HuH-7 (cell line): ENCODE measurements at regions not wholly inside any gene's neighbourhood (a gene's known extent, or its start where the extent isn't known, plus 50 kb on each side); places are given as distances from the start of the nearest gene placed in this dataset.

ENCODE experiments used
- DNase-seq: peaks from one replicate; pipeline ENCODE4 v3.0.0; 2011; ENCODE audit warnings: low spot score

GRCh38 chr10:108521827-108522492, 1357.5 kb upstream of the SORCS1 start:
- no peak for DNase-seq

DNA sequence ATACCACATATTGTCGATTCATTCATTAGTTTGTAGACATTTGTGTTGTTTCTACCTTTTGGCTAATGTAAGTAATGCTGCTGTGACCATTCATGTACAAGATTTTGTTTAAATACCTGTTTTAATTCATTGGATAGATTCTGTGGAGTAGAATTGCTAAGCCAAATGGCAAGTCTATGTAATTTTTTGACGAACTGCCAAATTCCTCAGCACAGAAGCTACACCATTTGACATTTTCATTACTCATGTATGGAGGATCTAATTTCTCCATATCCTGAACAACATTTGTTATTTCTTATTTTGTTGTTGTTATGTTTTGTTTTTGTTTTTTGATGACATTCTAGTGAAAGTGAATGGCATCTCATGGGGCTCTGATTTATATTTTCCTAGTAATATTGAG, 1351.3 kb upstream of the SORCS1 start:
- no peak for DNase-seq

- DNase-seq, result no peak
These were observed 1335.9 kb upstream of the SORCS1 start for GRCh38 chr10:108500396-108500795.

- DNase-seq, result no peak
These were observed 1331.6 kb upstream of the SORCS1 start for GRCh38 chr10:108496106-108496505.

- no peak for DNase-seq
These were observed 1326.4 kb upstream of the SORCS1 start for GRCh38 chr10:108490944-108491343.

DNA sequence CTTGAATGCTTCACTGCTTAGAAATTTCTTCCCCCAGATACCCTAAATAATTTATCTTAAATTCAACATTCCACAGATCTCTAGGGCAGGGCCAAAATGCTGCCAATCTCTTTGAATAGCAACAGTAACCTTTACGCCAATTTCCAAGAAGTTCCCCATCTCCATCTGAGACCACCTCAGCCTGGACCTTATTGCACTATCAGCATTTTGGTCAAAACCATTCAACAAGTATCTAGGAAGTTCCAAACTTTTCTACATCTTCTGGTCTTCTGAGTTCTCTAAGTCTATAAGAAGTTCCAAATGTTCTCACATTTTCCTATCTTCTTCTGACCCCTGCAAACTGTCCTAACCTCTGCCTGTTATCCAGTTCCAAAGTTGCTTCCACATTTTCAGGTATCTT, 1306.9 kb upstream of the SORCS1 start:
- no peak for DNase-seq

- no peak for DNase-seq
These were observed 1305.4 kb upstream of the SORCS1 start for GRCh38 chr10:108469940-108470339.

DNA sequence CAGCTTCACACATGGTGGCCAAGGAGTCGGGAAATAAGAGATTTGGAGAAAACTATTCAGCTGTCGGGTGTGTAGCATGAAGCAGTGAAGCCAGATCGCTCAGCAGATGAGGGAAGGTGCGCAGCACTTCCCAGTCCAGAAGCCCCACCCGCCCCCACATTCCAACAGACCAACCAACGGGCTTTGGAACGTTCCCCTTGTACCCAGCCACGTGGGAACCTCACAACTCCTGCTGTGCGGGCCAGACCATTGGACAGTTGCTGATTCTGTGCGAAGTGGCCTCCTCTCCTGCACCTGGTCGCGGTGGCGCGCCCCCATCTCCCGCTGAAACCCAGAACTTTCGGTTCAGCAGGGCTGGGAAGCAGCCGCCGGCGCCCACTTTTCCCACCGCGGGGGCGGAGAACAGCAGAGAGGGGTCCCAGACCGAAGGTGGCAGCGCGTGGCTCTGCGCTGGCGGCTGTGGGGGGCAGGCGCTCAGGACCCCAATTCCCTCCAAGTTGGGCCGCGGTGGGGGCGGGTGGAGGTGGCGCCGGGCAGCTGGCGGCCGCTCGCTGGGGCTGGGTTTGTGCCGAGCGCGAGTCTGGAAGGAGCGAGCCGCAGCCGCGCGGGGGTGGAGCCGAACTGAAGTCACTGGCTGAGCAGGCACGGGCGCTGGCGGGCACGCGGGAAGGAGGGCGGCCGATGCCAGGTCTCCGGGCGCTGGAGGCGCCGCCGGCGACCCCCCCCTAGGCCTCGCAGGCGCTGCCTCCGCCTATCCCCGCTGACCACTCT, 1301.5 kb upstream of the SORCS1 start:
- DNase-seq, result no peak

GRCh38 chr10:108462005-108462404, 1297.5 kb upstream of the SORCS1 start:
- no peak for DNase-seq

DNA sequence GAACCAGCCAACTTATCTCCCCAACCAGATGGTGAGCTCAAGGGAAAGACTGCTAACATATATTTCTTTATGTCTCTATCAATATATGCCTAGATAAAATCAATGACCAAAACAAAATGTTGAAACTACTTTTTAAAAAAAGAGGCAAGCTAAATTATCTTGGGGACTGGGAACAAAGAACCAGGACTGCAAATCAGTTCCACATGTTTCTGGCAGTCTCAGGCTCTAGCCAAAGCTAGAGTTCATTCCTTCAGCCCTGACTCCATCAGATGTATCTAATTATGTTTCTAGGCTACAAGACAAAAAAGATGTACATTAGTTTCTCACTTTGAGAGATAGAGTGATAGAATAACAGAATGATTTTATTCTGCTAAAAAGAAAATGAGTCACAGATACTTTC, 1290.3 kb upstream of the SORCS1 start:
- no peak for DNase-seq

GRCh38 chr10:108454224-108454623, 1289.7 kb upstream of the SORCS1 start:
- no peak for DNase-seq

- DNase-seq, result no peak
These were observed 1288.7 kb upstream of the SORCS1 start for GRCh38 chr10:108453166-108453565.

- no peak for DNase-seq
These were observed 1288.0 kb upstream of the SORCS1 start for GRCh38 chr10:108452533-108452932.

DNA sequence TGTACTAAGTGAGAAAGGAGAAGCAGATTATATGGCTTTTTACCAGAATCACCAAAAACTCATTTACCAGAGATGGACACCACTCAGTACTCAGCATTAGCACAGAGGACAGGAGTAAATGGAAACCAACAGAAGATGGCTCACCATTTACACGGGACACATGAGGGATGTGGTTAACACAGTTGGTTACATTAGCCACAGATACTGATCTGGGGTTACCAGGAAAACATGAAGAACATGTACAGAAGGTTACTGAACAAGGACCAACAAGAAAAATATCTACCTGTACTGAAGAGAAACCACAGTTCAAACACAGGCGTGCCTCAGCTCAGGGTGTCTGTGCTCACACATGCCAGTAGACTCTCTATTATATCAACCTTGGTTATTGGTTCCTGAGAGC, 1285.8 kb upstream of the SORCS1 start:
- no peak for DNase-seq

DNA sequence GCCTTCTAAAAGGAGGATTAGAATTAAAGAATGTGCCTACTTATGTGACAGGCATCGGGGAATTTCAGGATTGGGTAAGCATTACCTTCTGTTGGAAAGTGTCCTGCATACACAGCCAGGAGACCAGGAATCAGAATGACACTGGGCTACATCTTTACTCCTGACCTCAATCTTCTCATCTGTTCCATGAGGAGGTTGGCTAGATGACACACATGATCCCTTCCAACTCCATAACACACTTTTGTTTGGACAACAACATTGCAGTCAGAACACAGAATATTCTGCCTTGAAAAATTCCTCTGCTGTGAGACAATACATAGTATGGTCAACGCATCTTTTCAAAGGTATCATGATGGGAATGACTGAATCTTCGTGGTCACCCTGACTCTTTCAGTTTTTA, 1281.2 kb upstream of the SORCS1 start:
- DNase-seq, result no peak

- no peak for DNase-seq
These were observed 1279.1 kb upstream of the SORCS1 start for GRCh38 chr10:108443636-108444035.

GRCh38 chr10:108439397-108439796, 1274.9 kb upstream of the SORCS1 start:
- DNase-seq, result no peak

- DNase-seq, result no peak
These were observed 1271.6 kb upstream of the SORCS1 start for GRCh38 chr10:108436096-108436495.

DNA sequence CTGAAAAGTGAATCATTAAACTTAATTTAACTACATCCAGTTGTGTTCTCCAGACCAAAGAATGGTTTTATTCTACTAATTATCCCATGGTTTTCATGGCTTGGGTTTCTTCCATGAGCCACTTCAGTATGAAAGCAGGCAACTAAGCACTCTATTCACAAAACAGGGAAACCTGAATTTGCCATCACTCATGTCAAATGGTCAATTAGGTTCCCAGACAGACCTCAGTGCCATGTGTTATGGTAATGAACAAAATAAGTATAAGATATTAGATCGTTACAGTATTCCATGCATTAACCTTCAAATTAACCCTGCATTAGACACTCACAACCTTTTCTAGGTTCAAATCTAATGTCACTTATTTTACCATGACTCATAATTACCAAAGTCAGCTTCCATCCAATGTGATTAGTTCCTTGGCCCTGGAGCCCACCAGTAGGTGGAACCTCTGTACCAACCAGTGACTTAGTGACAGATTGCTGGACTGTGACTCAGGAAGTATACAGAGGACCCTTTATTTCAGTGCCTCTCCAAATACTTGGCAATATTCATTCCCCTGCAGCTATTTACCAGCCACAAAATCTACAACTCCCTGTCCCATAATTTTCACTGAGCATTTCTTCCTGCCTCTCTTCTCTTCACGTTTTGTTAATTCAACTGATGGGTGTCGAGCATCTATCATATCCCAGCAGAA, 1270.2 kb upstream of the SORCS1 start:
- no peak for DNase-seq

- DNase-seq, result no peak
These were observed 1262.6 kb upstream of the SORCS1 start for GRCh38 chr10:108427146-108427545.

DNA sequence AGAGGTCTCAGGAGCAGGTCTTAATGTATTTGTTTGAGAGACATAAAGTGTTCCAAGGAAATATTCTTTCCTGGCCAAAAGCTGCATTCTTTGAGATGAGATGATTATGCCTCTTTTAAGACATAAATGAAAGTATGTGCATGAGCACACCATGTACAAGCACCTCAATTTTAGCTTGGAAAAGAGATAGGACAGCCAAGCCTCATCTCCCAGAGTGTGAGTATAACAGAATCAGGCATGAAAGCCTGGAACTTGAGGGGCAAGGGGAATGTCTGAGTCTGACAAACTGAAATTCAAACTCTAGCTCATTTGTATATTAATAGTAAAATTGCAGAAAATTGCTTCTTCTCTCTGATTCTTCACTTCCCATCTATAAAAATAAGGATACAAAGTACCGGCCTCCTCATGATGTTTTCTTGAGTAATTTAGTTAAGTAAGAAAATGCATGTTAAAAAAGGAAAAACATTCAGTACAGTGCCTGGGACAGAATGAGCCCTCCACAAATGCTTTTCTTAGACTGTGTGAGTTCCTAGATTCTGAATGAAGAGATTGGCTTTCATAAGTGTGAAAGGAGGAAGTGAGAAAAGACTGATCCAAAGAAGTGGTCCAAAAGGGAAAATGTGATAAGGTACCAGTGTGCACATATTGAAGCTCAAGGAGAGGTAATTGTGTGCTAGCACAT, 1260.9 kb upstream of the SORCS1 start:
- no peak for DNase-seq

- no peak for DNase-seq
These were observed 1260.2 kb upstream of the SORCS1 start for GRCh38 chr10:108424656-108425055.

DNA sequence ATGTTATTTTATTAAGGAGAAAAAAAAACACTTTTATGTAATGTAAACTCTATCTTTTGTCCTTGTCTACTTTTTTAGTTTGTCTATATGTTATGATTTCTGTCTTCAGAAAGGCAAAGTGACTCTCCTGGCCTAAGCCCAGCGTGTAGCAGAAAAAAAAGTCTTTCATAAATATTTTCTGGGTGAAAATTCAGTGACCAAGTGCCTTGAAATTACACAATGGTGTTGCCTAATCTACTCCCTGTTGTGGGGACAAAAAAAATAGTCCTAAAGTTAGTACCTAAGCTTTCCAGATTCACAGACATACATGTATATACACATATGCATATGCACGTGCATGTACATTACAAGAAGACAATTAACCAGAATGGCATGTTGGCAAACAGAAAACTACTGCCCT, 1257.8 kb upstream of the SORCS1 start:
- no peak for DNase-seq
